MV-4-11 (cell line): ENCODE measurements at regions not wholly inside any gene's neighbourhood (a gene's known extent, or its start where the extent isn't known, plus 50 kb on each side); places are given as distances from the start of the nearest gene placed in this dataset.
"Not testable (repeated sequence)": the region's sequence is repeated elsewhere in the genome, so short reads cannot be mapped to it uniquely, and the experiment has no call there.

Source experiments
- DNase-seq: peaks from one replicate; lab custom pipeline; 2025; lab: John Stamatoyannopoulos, UW

- DNase-seq: no peak
Measured at GRCh38 chr5:143955141-143955540, 143.2 kb downstream of the HMHB1 start.

- no peak for DNase-seq
Measured at GRCh38 chr5:143957455-143957854, 145.5 kb downstream of the HMHB1 start.

GRCh38 chr5:143962201-143962600 is 150.2 kb downstream of the HMHB1 start:
- DNase-seq: no peak

- DNase-seq: no peak
Measured at GRCh38 chr5:143964919-143965318, 153.0 kb downstream of the HMHB1 start.

GRCh38 chr5:143966280-143966679 is 154.3 kb downstream of the HMHB1 start:
- no peak for DNase-seq

GRCh38 chr5:143968071-143968878 is 156.3 kb downstream of the HMHB1 start:
- DNase-seq: peak; percentile 41

- no peak for DNase-seq
Measured at GRCh38 chr5:143970159-143970558, 158.2 kb downstream of the HMHB1 start.

- peak; percentile 20 for DNase-seq
Measured at GRCh38 chr5:143972068-143972467, 160.1 kb downstream of the HMHB1 start.

- DNase-seq: no peak
Measured at GRCh38 chr5:143976055-143976454, 164.1 kb downstream of the HMHB1 start.

- no peak for DNase-seq
Measured at GRCh38 chr5:143977891-143978461, 166.0 kb downstream of the HMHB1 start.

GRCh38 chr5:143979044-143979690 is 167.2 kb downstream of the HMHB1 start:
- DNase-seq: no peak

- DNase-seq: no peak
Measured at GRCh38 chr5:143980506-143980905, 168.5 kb downstream of the HMHB1 start.

GRCh38 chr5:143982957-143983356 is 171.0 kb downstream of the HMHB1 start:
- DNase-seq: not testable (repeated sequence)

GRCh38 chr5:143985832-143986515 is 174.0 kb downstream of the HMHB1 start:
- no peak for DNase-seq

GRCh38 chr5:143986516-143987212 is 174.7 kb downstream of the HMHB1 start:
- DNase-seq: no peak

- no peak for DNase-seq
Measured at GRCh38 chr5:143987264-143987663, 175.3 kb downstream of the HMHB1 start.

GRCh38 chr5:143987751-143988560 is 176.0 kb downstream of the HMHB1 start:
- peak; percentile 44 for DNase-seq

- DNase-seq: no peak
Measured at GRCh38 chr5:143992496-143992895, 178.0 kb downstream of the YIPF5 start.

- DNase-seq: no peak
Measured at GRCh38 chr5:144002876-144003275, 167.6 kb downstream of the YIPF5 start.

GRCh38 chr5:144003636-144004035 is 166.8 kb downstream of the YIPF5 start:
- no peak for DNase-seq

- DNase-seq: no peak
Measured at GRCh38 chr5:144004146-144004545, 166.3 kb downstream of the YIPF5 start.
